OCI-LY7 (cell line): ENCODE measurements at regions not wholly inside any gene's neighbourhood (a gene's known extent, or its start where the extent isn't known, plus 50 kb on each side); places are given as distances from the start of the nearest gene placed in this dataset.
"Not testable (repeated sequence)": the region's sequence is repeated elsewhere in the genome, so short reads cannot be mapped to it uniquely, and the experiment has no call there.

Source experiments
- BruUV-seq: library from RNA; stranded (reverse); fragments of 400-500 nt; replicated peaks from 2 replicates; lab custom pipeline; 2021; lab: Mats Ljungman, UMichigan
- CTCF ChIA-PET: fragments of 300-600 bp; sonication (Branson Sonifier 250); formaldehyde crosslinking; loops from one replicate; lab custom pipeline; 2022; ENCODE audit warnings: antibody characterized with exemption; ENCODE audit not compliant: unreplicated experiment; lab: Charles Lee
- POLR2A ChIA-PET: fragments of 300-600 bp; sonication (Branson Sonifier 250); formaldehyde crosslinking; loops from one replicate; lab custom pipeline; 2022; ENCODE audit warnings: antibody characterized with exemption; lab: Charles Lee
- DNase-seq: peaks from one replicate; pipeline ENCODE4 v3.0.0-alpha.2; 2015; ENCODE audit warnings: low spot score
- H2AFZ ChIP-seq: fragments of 200-600 bp; sonication (generic), shearing (Covaris generic); 2 replicates; pipeline ENCODE4 v1.6.1; 2014; ENCODE audit warnings: mild to moderate bottlenecking, antibody characterized with exemption, low read length, moderate library complexity
- H3K27ac ChIP-seq: fragments of 200-600 bp; sonication (generic); 2 replicates; pipeline ENCODE4 v1.5.1; 2014; ENCODE audit warnings: mixed run types, low read depth, mild to moderate bottlenecking, moderate library complexity, low read length, inconsistent platforms; ENCODE audit not compliant: poor library complexity, severe bottlenecking
- H3K36me3 ChIP-seq: fragments of 200-600 bp; sonication (generic); 2 replicates; pipeline ENCODE4 v1.6.1; 2014; ENCODE audit warnings: mild to moderate bottlenecking, antibody characterized with exemption, low read length, moderate library complexity, mixed read lengths; ENCODE audit not compliant: insufficient read depth
- H3K4me1 ChIP-seq: fragments of 200-600 bp; sonication (generic); 2 replicates; pipeline ENCODE4 v1.5.1; 2014; ENCODE audit warnings: mild to moderate bottlenecking, low read length; ENCODE audit not compliant: insufficient read depth, poor library complexity, severe bottlenecking
- H3K4me2 ChIP-seq: fragments of 200-600 bp; sonication (generic); 2 replicates; pipeline ENCODE4 v1.6.1; 2014; ENCODE audit warnings: mild to moderate bottlenecking, low read length
- H3K4me3 ChIP-seq: fragments of 200-600 bp; sonication (generic); 2 replicates; pipeline ENCODE4 v1.5.1; 2014; ENCODE audit warnings: mild to moderate bottlenecking, low read depth, low read length; ENCODE audit not compliant: poor library complexity, severe bottlenecking
- H3K79me2 ChIP-seq: fragments of 200-600 bp; sonication (generic); 2 replicates; pipeline ENCODE4 v1.6.1; 2016; ENCODE audit warnings: low read depth, mild to moderate bottlenecking, low read length, moderate library complexity, mixed read lengths; ENCODE audit not compliant: insufficient read depth
- H3K9me2 ChIP-seq: fragments of 200-600 bp; sonication (generic); 2 replicates; pipeline ENCODE4 v1.6.1; 2016; ENCODE audit warnings: mild to moderate bottlenecking, low read length, mixed read lengths; ENCODE audit not compliant: insufficient read depth
- H3K9me3 ChIP-seq: fragments of 200-600 bp; sonication (generic); 2 replicates; pipeline ENCODE4 v1.6.1; 2014; ENCODE audit warnings: mild to moderate bottlenecking, mixed run types, low read length, mixed read lengths
- H4K20me1 ChIP-seq: fragments of 200-600 bp; sonication (generic); 2 replicates; pipeline ENCODE4 v1.6.1; 2014; ENCODE audit warnings: mild to moderate bottlenecking, antibody characterized with exemption, low read length, moderate library complexity, mixed read lengths; ENCODE audit not compliant: insufficient read depth
- EZH2phosphoT487 ChIP-seq: fragments of 200-600 bp; sonication (generic); IDR thresholded peaks from 2 replicates; pipeline ENCODE4 v1.6.1; 2018; ENCODE audit warnings: low read depth, borderline replicate concordance, mild to moderate bottlenecking, mixed run types, antibody characterized with exemption, low read length, moderate library complexity, mixed read lengths
- intact Hi-C: fragments of 100-400 bp; cut with micrococcal nuclease; formaldehyde crosslinking; loops from one replicate; pipeline ENCODE4 v1.10.0; 2022; ENCODE audit not compliant: unreplicated experiment
- TF ChIP-seq, protein P1 (sequence below): fragments of 200-600 bp; sonication (generic); conservative IDR thresholded peaks from 2 replicates; pipeline ENCODE4 v1.5.1; 2014; ENCODE audit warnings: mild to moderate bottlenecking, antibody characterized with exemption, low read length, moderate library complexity, mixed read lengths

DNA sequence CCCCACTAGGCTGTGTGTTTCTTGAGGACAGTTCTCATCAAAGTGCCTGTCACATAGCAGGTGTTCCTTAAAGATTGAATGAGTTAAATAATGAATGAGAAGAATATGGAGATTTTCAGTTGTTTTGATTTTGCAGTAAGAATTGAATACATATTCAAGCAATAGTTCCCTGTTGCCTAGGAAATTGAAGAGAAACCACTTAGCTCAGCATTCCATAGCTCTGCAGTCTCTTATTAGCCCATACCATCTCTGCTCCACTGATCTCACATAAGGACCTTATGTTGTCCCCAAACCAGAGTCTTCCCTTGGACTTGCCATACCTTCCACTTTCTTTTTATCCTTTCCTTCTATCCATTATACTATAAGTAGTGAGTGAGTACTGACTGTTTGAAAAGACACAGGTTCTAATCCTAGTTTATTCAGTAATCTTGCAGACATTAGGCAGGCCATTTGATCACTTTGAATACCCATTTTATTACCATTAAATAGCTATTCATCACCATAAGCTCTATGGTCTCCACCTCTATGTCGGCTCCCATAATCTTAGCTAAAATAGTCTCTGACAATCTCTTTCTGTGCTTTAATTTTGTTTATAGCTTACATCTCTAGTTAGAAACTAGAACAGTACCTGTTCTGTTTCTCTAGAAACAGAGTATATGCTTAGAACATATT is 1059.6 kb upstream of the SLIT2 start:
- Histone ChIP-seq H2AFZ (no peak overlapping the region), H3K27ac (no peak overlapping the region), H3K9me3 (no peaks in the 10 kb centered on the region), H3K36me3 (no peaks in the 10 kb centered on the region), H3K4me2 (no peak overlapping the region), H3K9me2 (no peaks in the 10 kb centered on the region), H3K4me1 (peaks cover 12% of the 10 kb centered on the region), H3K4me3 (no peak overlapping the region), H3K79me2 (no peaks in the 10 kb centered on the region), H4K20me1 (no peaks in the 10 kb centered on the region)
- CTCF ChIA-PET: no interaction called here
- TF ChIP-seq EZH2phosphoT487: no peak
- TF ChIP-seq, protein P1, sequence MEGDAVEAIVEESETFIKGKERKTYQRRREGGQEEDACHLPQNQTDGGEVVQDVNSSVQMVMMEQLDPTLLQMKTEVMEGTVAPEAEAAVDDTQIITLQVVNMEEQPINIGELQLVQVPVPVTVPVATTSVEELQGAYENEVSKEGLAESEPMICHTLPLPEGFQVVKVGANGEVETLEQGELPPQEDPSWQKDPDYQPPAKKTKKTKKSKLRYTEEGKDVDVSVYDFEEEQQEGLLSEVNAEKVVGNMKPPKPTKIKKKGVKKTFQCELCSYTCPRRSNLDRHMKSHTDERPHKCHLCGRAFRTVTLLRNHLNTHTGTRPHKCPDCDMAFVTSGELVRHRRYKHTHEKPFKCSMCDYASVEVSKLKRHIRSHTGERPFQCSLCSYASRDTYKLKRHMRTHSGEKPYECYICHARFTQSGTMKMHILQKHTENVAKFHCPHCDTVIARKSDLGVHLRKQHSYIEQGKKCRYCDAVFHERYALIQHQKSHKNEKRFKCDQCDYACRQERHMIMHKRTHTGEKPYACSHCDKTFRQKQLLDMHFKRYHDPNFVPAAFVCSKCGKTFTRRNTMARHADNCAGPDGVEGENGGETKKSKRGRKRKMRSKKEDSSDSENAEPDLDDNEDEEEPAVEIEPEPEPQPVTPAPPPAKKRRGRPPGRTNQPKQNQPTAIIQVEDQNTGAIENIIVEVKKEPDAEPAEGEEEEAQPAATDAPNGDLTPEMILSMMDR: no peak
- POLR2A ChIA-PET: interaction anchor here (0.6 kb wide), 1 partner anchor 26 kb away, joined by 3 read pairs; no protein-coding TSS in a partner anchor
- intact Hi-C loops: no loop called here
- no peak for DNase-seq
- no TSS peak for BruUV-seq

GRCh38 chr4:19187691-19188090 is 1064.0 kb upstream of the SLIT2 start:
- no peak for DNase-seq
- CTCF ChIA-PET: no interaction called here
- Histone ChIP-seq H2AFZ (no peak overlapping the region), H3K4me2 (no peak overlapping the region), H3K79me2 (no peaks in the 10 kb centered on the region), H4K20me1 (no peaks in the 10 kb centered on the region), H3K9me3 (no peaks in the 10 kb centered on the region), H3K36me3 (no peaks in the 10 kb centered on the region), H3K4me3 (no peak overlapping the region), H3K4me1 (no peaks in the 10 kb centered on the region), H3K27ac (no peak overlapping the region), H3K9me2 (no peaks in the 10 kb centered on the region)
- TF ChIP-seq, protein P1: no peak
- TF ChIP-seq EZH2phosphoT487: no peak
- intact Hi-C loops: no loop called here
- POLR2A ChIA-PET: interaction anchor here (0.9 to 1.2 kb wide), 2 partner anchors 8 to 22 kb away, joined by 3 to 4 read pairs; no protein-coding TSS in a partner anchor
- no TSS peak for BruUV-seq

DNA sequence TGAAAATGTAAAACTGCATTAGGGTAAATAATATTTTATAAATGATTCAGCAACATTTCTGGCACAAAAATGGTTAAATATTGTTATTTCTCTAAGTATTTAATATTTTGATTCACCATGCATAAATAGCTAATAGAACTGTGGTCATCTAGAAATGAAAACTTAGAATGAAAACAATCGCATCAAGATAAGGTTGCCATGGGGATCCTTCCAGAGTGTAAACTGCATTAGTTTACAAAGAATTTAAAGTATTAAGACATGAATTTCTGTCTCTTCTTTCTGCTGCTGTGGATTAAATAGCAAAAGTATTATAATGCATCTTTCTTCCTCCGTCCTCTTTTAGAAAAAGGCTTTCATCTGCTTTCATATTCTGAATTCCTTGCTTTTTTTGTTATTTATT is 1064.6 kb upstream of the SLIT2 start:
- Histone ChIP-seq H3K4me3 (no peak overlapping the region), H3K36me3 (no peaks in the 10 kb centered on the region), H3K9me2 (no peaks in the 10 kb centered on the region), H4K20me1 (no peaks in the 10 kb centered on the region), H3K27ac (no peak overlapping the region), H3K4me1 (no peaks in the 10 kb centered on the region), H3K4me2 (no peak overlapping the region), H2AFZ (no peak overlapping the region), H3K79me2 (no peaks in the 10 kb centered on the region), H3K9me3 (no peaks in the 10 kb centered on the region)
- TF ChIP-seq EZH2phosphoT487: no peak
- TF ChIP-seq, protein P1: no peak
- POLR2A ChIA-PET: no interaction called here
- CTCF ChIA-PET: no interaction called here
- no TSS peak for BruUV-seq
- intact Hi-C loops: no loop called here
- DNase-seq: no peak

DNA sequence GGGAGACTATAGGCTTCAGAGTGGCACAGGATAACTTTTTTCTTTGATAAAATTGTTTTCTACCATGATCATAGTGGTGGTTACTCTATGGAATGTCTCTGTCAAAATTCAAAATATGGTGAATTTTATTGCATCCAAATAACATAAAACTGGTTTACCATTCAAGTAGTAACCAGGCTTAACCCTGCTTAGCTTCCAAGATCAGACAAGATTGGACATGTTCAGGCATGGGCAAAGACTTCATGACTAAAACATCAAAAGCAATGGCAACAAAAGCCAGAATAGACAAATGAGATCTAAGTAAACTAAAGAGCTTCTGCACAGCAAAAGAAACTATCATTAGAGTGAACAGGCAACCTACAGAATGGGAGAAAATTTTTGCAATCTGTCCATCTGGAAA is 1070.1 kb upstream of the SLIT2 start:
- H3K36me3 ChIP-seq, H3K27ac ChIP-seq, BruUV-seq, H3K9me3 ChIP-seq, CTCF ChIA-PET, H3K4me3 ChIP-seq, H2AFZ ChIP-seq, H4K20me1 ChIP-seq, H3K4me1 ChIP-seq, H3K4me2 ChIP-seq, POLR2A ChIA-PET, H3K9me2 ChIP-seq, H3K79me2 ChIP-seq, DNase-seq: not testable (repeated sequence)
- intact Hi-C loops: loop anchor here (5.0 kb wide), 1 partner anchor 779 kb away; no protein-coding TSS in a partner anchor
